MCF 10A (cell line): ENCODE measurements at regions not wholly inside any gene's neighbourhood (a gene's known extent, or its start where the extent isn't known, plus 50 kb on each side); places are given as distances from the start of the nearest gene placed in this dataset.

Experiments used
- BruUV-seq: library from RNA; stranded (reverse); fragments of 400-500 nt; replicated peaks from 2 replicates; lab custom pipeline; 2021; lab: Mats Ljungman, UMichigan
- CTCF ChIA-PET: fragments of 300-600 bp; sonication (Branson Sonifier 250); formaldehyde crosslinking; extraction: SDS; loops from one replicate; lab custom pipeline; 2021; ENCODE audit warnings: antibody characterized with exemption, inconsistent platforms; lab: Yijun Ruan, JAX
- POLR2A ChIA-PET: fragments of 300-600, 350-650 bp; sonication (Branson Sonifier 250); formaldehyde crosslinking; extraction: SDS; loops from one replicate; lab custom pipeline; 2020; ENCODE audit warnings: antibody characterized with exemption, inconsistent platforms; lab: Yijun Ruan, JAX
- DNase-seq: peaks from one replicate; pipeline ENCODE4 v3.0.0-alpha.2; 2018; ENCODE audit not compliant: unreplicated experiment
- H3K27ac Mint-ChIP-seq: one replicate; pipeline ENCODE4 v1.8.0; 2022; ENCODE audit warnings: mild to moderate bottlenecking, low read depth, mixed read lengths; ENCODE audit not compliant: unreplicated experiment
- H3K27me3 Mint-ChIP-seq: one replicate; pipeline ENCODE4 v1.8.0; 2022; ENCODE audit warnings: mixed read lengths; ENCODE audit not compliant: insufficient read depth, unreplicated experiment
- H3K36me3 Mint-ChIP-seq: one replicate; pipeline ENCODE4 v1.8.0; 2022; ENCODE audit warnings: mild to moderate bottlenecking, moderate library complexity, mixed read lengths; ENCODE audit not compliant: insufficient read depth, unreplicated experiment
- H3K4me1 Mint-ChIP-seq: one replicate; pipeline ENCODE4 v1.8.0; 2022; ENCODE audit warnings: mixed read lengths; ENCODE audit not compliant: insufficient read depth, unreplicated experiment
- H3K4me3 Mint-ChIP-seq: one replicate; pipeline ENCODE4 v1.8.0; 2022; ENCODE audit warnings: mild to moderate bottlenecking, moderate library complexity, mixed read lengths; ENCODE audit not compliant: unreplicated experiment
- H3K9me3 Mint-ChIP-seq: one replicate; pipeline ENCODE4 v1.8.0; 2022; ENCODE audit warnings: mixed read lengths; ENCODE audit not compliant: unreplicated experiment
- intact Hi-C: fragments of 100-400 bp; cut with micrococcal nuclease; formaldehyde crosslinking; loops from 2 replicates; pipeline ENCODE4 v1.14.1; 2022
- TF ChIP-seq, protein P1 (sequence below): fragments of 200-600 bp; IDR thresholded peaks from one replicate; pipeline ENCODE4 v1.8.0; 2022; ENCODE audit warnings: antibody characterized with exemption, mild to moderate bottlenecking; ENCODE audit not compliant: unreplicated experiment

- H3K36me3 Mint-ChIP-seq, result no peaks in the 10 kb centered on the region
- no peaks in the 10 kb centered on the region for H3K4me1 Mint-ChIP-seq
- BruUV-seq, result no TSS peak
- no peaks in the 10 kb centered on the region for H3K27me3 Mint-ChIP-seq
- TF ChIP-seq, protein P1, sequence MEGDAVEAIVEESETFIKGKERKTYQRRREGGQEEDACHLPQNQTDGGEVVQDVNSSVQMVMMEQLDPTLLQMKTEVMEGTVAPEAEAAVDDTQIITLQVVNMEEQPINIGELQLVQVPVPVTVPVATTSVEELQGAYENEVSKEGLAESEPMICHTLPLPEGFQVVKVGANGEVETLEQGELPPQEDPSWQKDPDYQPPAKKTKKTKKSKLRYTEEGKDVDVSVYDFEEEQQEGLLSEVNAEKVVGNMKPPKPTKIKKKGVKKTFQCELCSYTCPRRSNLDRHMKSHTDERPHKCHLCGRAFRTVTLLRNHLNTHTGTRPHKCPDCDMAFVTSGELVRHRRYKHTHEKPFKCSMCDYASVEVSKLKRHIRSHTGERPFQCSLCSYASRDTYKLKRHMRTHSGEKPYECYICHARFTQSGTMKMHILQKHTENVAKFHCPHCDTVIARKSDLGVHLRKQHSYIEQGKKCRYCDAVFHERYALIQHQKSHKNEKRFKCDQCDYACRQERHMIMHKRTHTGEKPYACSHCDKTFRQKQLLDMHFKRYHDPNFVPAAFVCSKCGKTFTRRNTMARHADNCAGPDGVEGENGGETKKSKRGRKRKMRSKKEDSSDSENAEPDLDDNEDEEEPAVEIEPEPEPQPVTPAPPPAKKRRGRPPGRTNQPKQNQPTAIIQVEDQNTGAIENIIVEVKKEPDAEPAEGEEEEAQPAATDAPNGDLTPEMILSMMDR, result no peak
- POLR2A ChIA-PET, result no interaction called here
- intact Hi-C loops, result no loop called here
- no peak for DNase-seq
- no peak overlapping the region for H3K27ac Mint-ChIP-seq
- CTCF ChIA-PET, result no interaction called here
- H3K4me3 Mint-ChIP-seq, result no peak overlapping the region
- no peaks in the 10 kb centered on the region for H3K9me3 Mint-ChIP-seq
Measured at GRCh38 chr7:84331616-84332015, 137.0 kb upstream of the SEMA3A start.

DNA sequence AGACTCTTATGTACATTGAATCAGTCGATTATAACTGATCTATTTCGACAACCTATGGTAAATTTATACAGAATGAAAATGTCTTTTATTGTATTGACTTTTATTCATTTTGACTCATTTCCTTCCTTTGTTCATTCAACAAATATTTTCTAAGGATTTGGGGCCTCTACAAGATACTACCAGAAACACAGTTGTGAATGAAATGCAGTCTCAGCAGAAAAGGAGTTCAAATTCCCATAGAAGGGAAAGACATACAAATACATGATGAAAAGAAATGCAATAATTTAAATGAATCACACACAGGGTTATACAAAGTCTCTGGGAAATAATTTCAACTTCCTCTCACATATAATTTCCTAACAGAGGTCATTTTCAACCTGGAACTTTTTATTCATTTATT lies 134.0 kb upstream of the SEMA3A start:
- intact Hi-C loops, result no loop called here
- Mint-ChIP-seq H3K27ac (peak overlapping the region; percentile 51), H3K9me3 (no peaks in the 10 kb centered on the region), H3K4me3 (no peak overlapping the region), H3K36me3 (no peaks in the 10 kb centered on the region), H3K27me3 (no peaks in the 10 kb centered on the region), H3K4me1 (no peaks in the 10 kb centered on the region)
- BruUV-seq, result no TSS peak
- CTCF ChIA-PET, result interaction anchor here (0.9 kb wide), 1 partner anchor 9 kb away, joined by 3 read pairs; no protein-coding TSS in a partner anchor
- POLR2A ChIA-PET, result no interaction called here
- TF ChIP-seq, protein P1, result no peak
- DNase-seq, result no peak

DNA sequence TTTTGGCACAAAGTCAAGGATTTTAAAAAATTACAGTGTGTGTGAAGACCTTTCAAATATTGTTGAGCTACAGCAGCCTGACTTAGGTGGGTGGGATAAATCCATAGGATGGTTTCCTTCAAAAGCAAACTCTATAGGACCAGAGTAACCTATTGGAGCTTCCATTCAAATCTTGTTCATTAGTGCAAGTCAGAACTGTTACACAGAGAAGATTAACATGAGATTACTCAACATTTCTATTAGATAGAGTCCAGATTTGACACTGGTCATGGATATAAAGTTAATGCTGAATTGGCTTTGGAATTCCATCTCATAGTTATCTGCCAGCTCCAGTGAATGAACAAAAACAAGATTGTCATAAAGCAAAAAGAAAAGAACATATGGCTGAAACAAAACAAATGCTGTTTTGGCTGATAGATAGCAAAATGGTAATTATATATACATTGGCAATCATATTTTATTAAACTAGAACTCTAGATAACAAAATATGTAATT lies 129.6 kb upstream of the SEMA3A start:
- CTCF ChIA-PET, result no interaction called here

DNA sequence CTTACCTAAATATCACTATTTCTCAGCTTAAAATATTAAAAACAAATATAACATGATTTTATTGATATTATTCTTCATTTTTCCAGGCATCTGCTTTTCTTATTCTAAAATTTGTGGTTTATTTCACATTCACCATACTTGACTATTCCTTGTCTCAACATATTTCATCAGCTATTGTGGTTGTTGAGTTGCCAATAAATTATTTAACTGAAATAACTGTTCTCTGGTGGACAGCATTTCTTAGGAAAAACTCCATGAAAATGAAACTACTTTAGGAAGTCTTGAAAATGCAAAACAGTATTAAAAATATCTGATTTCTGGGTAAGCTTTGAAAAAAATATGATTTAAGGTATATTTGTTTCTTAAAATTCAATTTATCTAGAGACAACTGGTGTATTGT lies 122.9 kb upstream of the SEMA3A start:
- Mint-ChIP-seq H3K36me3 (no peaks in the 10 kb centered on the region), H3K9me3 (no peaks in the 10 kb centered on the region), H3K4me1 (no peaks in the 10 kb centered on the region), H3K27ac (no peak overlapping the region), H3K4me3 (no peak overlapping the region), H3K27me3 (no peaks in the 10 kb centered on the region)
- BruUV-seq, result no TSS peak
- POLR2A ChIA-PET, result interaction anchor here (0.7 kb wide), 1 partner anchor 354 kb away, joined by 3 read pairs; no protein-coding TSS in a partner anchor
- TF ChIP-seq, protein P1, result no peak
- intact Hi-C loops, result no loop called here
- DNase-seq, result no peak
- CTCF ChIA-PET, result interaction anchor here (0.5 to 1.1 kb wide), 2 partner anchors 184 to 383 kb away, joined by 3 read pairs; no protein-coding TSS in a partner anchor

More for the DNA sequence above, 129.6 kb upstream of the SEMA3A start:
- H3K36me3 Mint-ChIP-seq, result no peaks in the 10 kb centered on the region
- H3K9me3 Mint-ChIP-seq, result no peaks in the 10 kb centered on the region
- H3K4me3 Mint-ChIP-seq, result no peak overlapping the region
- no peaks in the 10 kb centered on the region for H3K4me1 Mint-ChIP-seq
- BruUV-seq, result no TSS peak
- H3K27ac Mint-ChIP-seq, result no peak overlapping the region
- DNase-seq, result no peak
- intact Hi-C loops, result no loop called here
- TF ChIP-seq, protein P1, result no peak
- POLR2A ChIA-PET, result interaction anchor here (0.9 kb wide), 1 partner anchor 21 kb away, joined by 3 read pairs; no protein-coding TSS in a partner anchor
- no peaks in the 10 kb centered on the region for H3K27me3 Mint-ChIP-seq
